ENCODE measurements at regions not wholly inside any gene's neighbourhood (a gene's known extent, or its start where the extent isn't known, plus 50 kb on each side); places are given as distances from the start of the nearest gene placed in this dataset.

- Mint-ChIP-seq H3K4me1 (peaks cover 28% of the 10 kb centered on the region), H3K4me3 (no peak overlapping the region), H3K9me3 (no peaks in the 10 kb centered on the region), H3K27me3 (ENCODE audit: insufficient read depth) (peaks cover 33% of the 10 kb centered on the region), H3K27ac (no peak overlapping the region), H3K36me3 (ENCODE audit: low read depth) (no peaks in the 10 kb centered on the region)
- H3K27me3 ChIP-seq (ENCODE audit: control insufficient read depth, insufficient read depth, low read length, poor library complexity, severe bottlenecking), result peaks cover 27% of the 10 kb centered on the region
- H3K27ac ChIP-seq (ENCODE audit: low read depth, low read length), result peak overlapping the region; percentile 25
- H3K36me3 ChIP-seq (ENCODE audit: control insufficient read depth, insufficient read depth, low read length), result no peaks in the 10 kb centered on the region
- no peak for TF ChIP-seq CTCF (conservative IDR thresholded peaks at IDR 0.05)
- H3K9me3 ChIP-seq (ENCODE audit: control insufficient read depth, low read length), result no peaks in the 10 kb centered on the region
- no peak overlapping the region for H3K9ac ChIP-seq (ENCODE audit: extremely low read depth, low read length, poor library complexity, severe bottlenecking)
- peaks cover 12% of the 10 kb centered on the region for H3K4me1 ChIP-seq (ENCODE audit: control insufficient read depth, insufficient read depth, low read length)
- WGBS, 2 experiments (ENCODE audit: insufficient coverage in 1 of 2, insufficient read length in 1 of 2), result 69 to 81% methylated on average over 4 to 5 of the region's 5 CpGs
- H3K4me3 ChIP-seq (ENCODE audit: low read length), result no peak overlapping the region
- DNase-seq, result no peak
Measured at GRCh38 chr10:118407777-118408176, 65.7 kb upstream of the FAM204A start.

GRCh38 chr10:118407026-118407425 is 64.9 kb upstream of the FAM204A start:
- no peak for TF ChIP-seq CTCF (conservative IDR thresholded peaks at IDR 0.05)
- peaks cover 27% of the 10 kb centered on the region for H3K27me3 ChIP-seq (ENCODE audit: control insufficient read depth, insufficient read depth, low read length, poor library complexity, severe bottlenecking)
- H3K4me3 Mint-ChIP-seq, result no peak overlapping the region
- H3K27ac Mint-ChIP-seq, result no peak overlapping the region
- peaks cover 33% of the 10 kb centered on the region for H3K27me3 Mint-ChIP-seq (ENCODE audit: insufficient read depth)
- H3K36me3 ChIP-seq (ENCODE audit: control insufficient read depth, insufficient read depth, low read length), result no peaks in the 10 kb centered on the region
- H3K4me1 ChIP-seq (ENCODE audit: control insufficient read depth, insufficient read depth, low read length), result peaks cover 12% of the 10 kb centered on the region
- H3K27ac ChIP-seq (ENCODE audit: low read depth, low read length), result no peak overlapping the region
- no peak overlapping the region for H3K9ac ChIP-seq (ENCODE audit: extremely low read depth, low read length, poor library complexity, severe bottlenecking)
- no peak overlapping the region for H3K4me3 ChIP-seq (ENCODE audit: low read length)
- H3K9me3 Mint-ChIP-seq, result no peaks in the 10 kb centered on the region
- DNase-seq, result no peak
- H3K9me3 ChIP-seq (ENCODE audit: control insufficient read depth, low read length), result no peaks in the 10 kb centered on the region
- H3K36me3 Mint-ChIP-seq (ENCODE audit: low read depth), result no peaks in the 10 kb centered on the region
- H3K4me1 Mint-ChIP-seq, result peaks cover 27% of the 10 kb centered on the region

- Mint-ChIP-seq H3K36me3 (ENCODE audit: low read depth) (no peaks in the 10 kb centered on the region), H3K9me3 (no peaks in the 10 kb centered on the region), H3K4me3 (no peak overlapping the region), H3K27me3 (ENCODE audit: insufficient read depth) (peaks cover 30% of the 10 kb centered on the region), H3K4me1 (peaks cover 27% of the 10 kb centered on the region), H3K27ac (no peak overlapping the region)
- Histone ChIP-seq H3K36me3 (ENCODE audit: control insufficient read depth, insufficient read depth, low read length) (no peaks in the 10 kb centered on the region), H3K9me3 (ENCODE audit: control insufficient read depth, low read length) (no peaks in the 10 kb centered on the region), H3K4me1 (ENCODE audit: control insufficient read depth, insufficient read depth, low read length) (peaks cover 12% of the 10 kb centered on the region), H3K27ac (ENCODE audit: low read depth, low read length) (no peak overlapping the region), H3K9ac (ENCODE audit: extremely low read depth, low read length, poor library complexity, severe bottlenecking) (no peak overlapping the region), H3K27me3 (ENCODE audit: control insufficient read depth, insufficient read depth, low read length, poor library complexity, severe bottlenecking) (peaks cover 23% of the 10 kb centered on the region), H3K4me3 (ENCODE audit: low read length) (no peak overlapping the region)
- 88 to 94% methylated on average over 2 to 3 of the region's 3 CpGs for WGBS, 2 experiments (ENCODE audit: insufficient coverage in 1 of 2, insufficient read length in 1 of 2)
- DNase-seq, result no peak
- TF ChIP-seq CTCF (conservative IDR thresholded peaks at IDR 0.05), result no peak
Measured at GRCh38 chr10:118405928-118406327, 63.8 kb upstream of the FAM204A start.
